ENCODE measurements at regions not wholly inside any gene's neighbourhood (a gene's known extent, or its start where the extent isn't known, plus 50 kb on each side); places are given as distances from the start of the nearest gene placed in this dataset.

- Histone ChIP-seq H3K27me3 (replicated peaks; ENCODE audit: control insufficient read depth, insufficient read depth, low read length) (no peaks in the 10 kb centered on the region), H3K36me3 (ENCODE audit: control insufficient read depth, insufficient read depth, low read length) (no peaks in the 10 kb centered on the region), H3K4me3 (replicated peaks; ENCODE audit: low read depth, low read length) (no peak overlapping the region)
- DNase-seq (ENCODE audit: extremely low read depth, insufficient read length): no peak
- TF ChIP-seq CTCF (IDR thresholded peaks at IDR 0.05; ENCODE audit: insufficient read depth, low read length, poor library complexity, severe bottlenecking): peak; percentile 48
These were observed 101.8 kb upstream of the MAST4 start for GRCh38 chr5:66494437-66494836.

GRCh38 chr5:66498791-66499207 is 97.4 kb upstream of the MAST4 start:
- DNase-seq (ENCODE audit: extremely low read depth, insufficient read length): no peak
- Histone ChIP-seq H3K27me3 (replicated peaks; ENCODE audit: control insufficient read depth, insufficient read depth, low read length) (no peaks in the 10 kb centered on the region), H3K4me3 (replicated peaks; ENCODE audit: low read depth, low read length) (no peak overlapping the region), H3K36me3 (ENCODE audit: control insufficient read depth, insufficient read depth, low read length) (no peaks in the 10 kb centered on the region)
- peak; percentile 24 for TF ChIP-seq CTCF (IDR thresholded peaks at IDR 0.05; ENCODE audit: insufficient read depth, low read length, poor library complexity, severe bottlenecking)

- H3K4me3 ChIP-seq (replicated peaks; ENCODE audit: low read depth, low read length): no peak overlapping the region
- H3K27me3 ChIP-seq (replicated peaks; ENCODE audit: control insufficient read depth, insufficient read depth, low read length): no peaks in the 10 kb centered on the region
- no peak for DNase-seq (ENCODE audit: extremely low read depth, insufficient read length)
- no peak for TF ChIP-seq CTCF (IDR thresholded peaks at IDR 0.05; ENCODE audit: insufficient read depth, low read length, poor library complexity, severe bottlenecking)
- H3K36me3 ChIP-seq (ENCODE audit: control insufficient read depth, insufficient read depth, low read length): no peaks in the 10 kb centered on the region
These were observed 92.9 kb upstream of the MAST4 start for GRCh38 chr5:66503203-66503789.

GRCh38 chr5:66507106-66507505 is 89.1 kb upstream of the MAST4 start:
- Histone ChIP-seq H3K4me3 (replicated peaks; ENCODE audit: low read depth, low read length) (no peak overlapping the region), H3K27me3 (replicated peaks; ENCODE audit: control insufficient read depth, insufficient read depth, low read length) (no peaks in the 10 kb centered on the region; the same call in 1 of the 2 replicates), H3K36me3 (ENCODE audit: control insufficient read depth, insufficient read depth, low read length) (no peaks in the 10 kb centered on the region)
- DNase-seq (ENCODE audit: extremely low read depth, insufficient read length): no peak
- no peak for TF ChIP-seq CTCF (IDR thresholded peaks at IDR 0.05; ENCODE audit: insufficient read depth, low read length, poor library complexity, severe bottlenecking)

- Histone ChIP-seq H3K36me3 (ENCODE audit: control insufficient read depth, insufficient read depth, low read length) (no peaks in the 10 kb centered on the region), H3K4me3 (replicated peaks; ENCODE audit: low read depth, low read length) (no peak overlapping the region), H3K27me3 (replicated peaks; ENCODE audit: control insufficient read depth, insufficient read depth, low read length) (no peaks in the 10 kb centered on the region; the same call in 1 of the 2 replicates)
- no peak for TF ChIP-seq CTCF (IDR thresholded peaks at IDR 0.05; ENCODE audit: insufficient read depth, low read length, poor library complexity, severe bottlenecking)
- no peak for DNase-seq (ENCODE audit: extremely low read depth, insufficient read length)
These were observed 84.7 kb upstream of the MAST4 start for GRCh38 chr5:66511491-66511890.

GRCh38 chr5:66513130-66513529 is 83.1 kb upstream of the MAST4 start:
- H3K27me3 ChIP-seq (replicated peaks; ENCODE audit: control insufficient read depth, insufficient read depth, low read length): no peaks in the 10 kb centered on the region; the same call in 1 of the 2 replicates
- no peak overlapping the region for H3K4me3 ChIP-seq (replicated peaks; ENCODE audit: low read depth, low read length)
- no peak for DNase-seq (ENCODE audit: extremely low read depth, insufficient read length)
- TF ChIP-seq CTCF (IDR thresholded peaks at IDR 0.05; ENCODE audit: insufficient read depth, low read length, poor library complexity, severe bottlenecking): no peak
- no peaks in the 10 kb centered on the region for H3K36me3 ChIP-seq (ENCODE audit: control insufficient read depth, insufficient read depth, low read length)

Measured in GM06990 (cell line).